Esophagus muscularis mucosa (tissue), 4 donors: ENCODE measurements at regions not wholly inside any gene's neighbourhood (a gene's known extent, or its start where the extent isn't known, plus 50 kb on each side); places are given as distances from the start of the nearest gene placed in this dataset.

Experiments used
- DNase-seq: peaks from one replicate; pipeline ENCODE4 v3.0.0-alpha.2; 2017; ENCODE audit errors: extremely low spot score
- H3K27ac ChIP-seq, 4 donors: fragments of 200-600 bp; sonication (generic); replicated peaks in 1 of 4; 1 replicate in 3 of 4; 2 replicates in 1 of 4; pipeline ENCODE4 v1.5.1; 2016 to 2019; ENCODE audit warnings: mild to moderate bottlenecking in 1 of 4
- H3K27me3 ChIP-seq, 4 donors: fragments of 200-600 bp; sonication (generic); one replicate each; pipeline versions ENCODE4 v1.5.1 to v1.6.0; 2016 to 2019
- H3K36me3 ChIP-seq, 4 donors: fragments of 200-600 bp; sonication (generic); one replicate each; pipeline ENCODE4 v1.5.1; 2016 to 2019
- H3K4me1 ChIP-seq, 4 donors: fragments of 200-600 bp; sonication (generic); one replicate each; pipeline ENCODE4 v1.5.1; 2016 to 2019
- H3K4me3 ChIP-seq, 4 donors: fragments of 200-600 bp; sonication (generic); 1 replicate in 2 of 4; 2 replicates in 2 of 4; pipeline ENCODE4 v1.5.1; 2016 to 2019; ENCODE audit warnings: mild to moderate bottlenecking in 4 of 4, moderate library complexity in 1 of 4
- H3K9me3 ChIP-seq, 4 donors: fragments of 200-600 bp; sonication (generic); 1 replicate in 3 of 4; 2 replicates in 1 of 4; pipeline ENCODE4 v1.5.1; 2016 to 2019
- CTCF ChIP-seq, 3 experiments: fragments of 200-600 bp in 2 of 3; fragments of 450-650 bp in 1 of 3; sonication (generic) in 2 of 3; IDR thresholded peaks; one replicate each; pipeline ENCODE4 v1.5.1; 2017 to 2019; ENCODE audit warnings: antibody characterized with exemption in 3 of 3, mild to moderate bottlenecking in 2 of 3, moderate library complexity in 1 of 3
- EP300 ChIP-seq: sonication (generic); formaldehyde crosslinking; IDR thresholded peaks from one replicate; pipeline ENCODE4 v1.6.1; 2017; ENCODE audit warnings: antibody characterized with exemption
- POLR2A ChIP-seq: fragments of 450-650 bp; IDR thresholded peaks from one replicate; pipeline ENCODE4 v1.6.1; 2017; ENCODE audit warnings: antibody characterized with exemption, moderate library complexity, mild to moderate bottlenecking, low read depth
- POLR2AphosphoS5 ChIP-seq, 2 donors: sonication (generic); formaldehyde crosslinking; IDR thresholded peaks; one replicate each; pipeline ENCODE4 v1.6.1; 2017; ENCODE audit warnings: antibody characterized with exemption in 2 of 2
- WGBS: methylation state at CpG from one replicate; pipeline ENCODE4 v1.1.5; 2018; 5-methylcytosine and 5-hydroxymethylcytosine counted together
- intact Hi-C: fragments of 100-400 bp; cut with DNase I; formaldehyde crosslinking; loops from one replicate; pipeline ENCODE4 v1.15.1; 2023

- H3K4me1 ChIP-seq = no peaks in the 10 kb centered on the region
- H3K36me3 ChIP-seq = no peaks in the 10 kb centered on the region
- WGBS = 46% methylated on average over 3 of the region's 3 CpGs
- DNase-seq = no peak
- no peak overlapping the region for H3K4me3 ChIP-seq
- peaks cover 0 to 20% (median 0%) of the 10 kb centered on the region in 4 donors for H3K9me3 ChIP-seq
- no peaks in the 10 kb centered on the region for H3K27me3 ChIP-seq
- H3K27ac ChIP-seq = no peak overlapping the region
- intact Hi-C loops = no loop called here
- TF ChIP-seq CTCF (IDR thresholded peaks at IDR 0.05) (no peak), POLR2A (no peak), POLR2AphosphoS5 (IDR thresholded peaks at IDR 0.05) (no peak), EP300 (no peak)
These were observed 281.0 kb upstream of the MAOA start for GRCh38 chrX:43375136-43375535.

- no peak overlapping the region for H3K27ac ChIP-seq
- no peaks in the 10 kb centered on the region for H3K36me3 ChIP-seq
- no peak for DNase-seq
- TF ChIP-seq CTCF (IDR thresholded peaks at IDR 0.05) = no peak
- TF ChIP-seq EP300 = no peak
- no peak for TF ChIP-seq POLR2AphosphoS5 (IDR thresholded peaks at IDR 0.05)
- TF ChIP-seq POLR2A = no peak
- intact Hi-C loops = no loop called here
- no peaks in the 10 kb centered on the region for H3K9me3 ChIP-seq
- H3K4me3 ChIP-seq = no peak overlapping the region
- H3K27me3 ChIP-seq = no peaks in the 10 kb centered on the region
- WGBS = 83% methylated on average over 6 of the region's 6 CpGs
- H3K4me1 ChIP-seq = no peaks in the 10 kb centered on the region
These were observed 275.4 kb upstream of the MAOA start for GRCh38 chrX:43380704-43381103.

DNA sequence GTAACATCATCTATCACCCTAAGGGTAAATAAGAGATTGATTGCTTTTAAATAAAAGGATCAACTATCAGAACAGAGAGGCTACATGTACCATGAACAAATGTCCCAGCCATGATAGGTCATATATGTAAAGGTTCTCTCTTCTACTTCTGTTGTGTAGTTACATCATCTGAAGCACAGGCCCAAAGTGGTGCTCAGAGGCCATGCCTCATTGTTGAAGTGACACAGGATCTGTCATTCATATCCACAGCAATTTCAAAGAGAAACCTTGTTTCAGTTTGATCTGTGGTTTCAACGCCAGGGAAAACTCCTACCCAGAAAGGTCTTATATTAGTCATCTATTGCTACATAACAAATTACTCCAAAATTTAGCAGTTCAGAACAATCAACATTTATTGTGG lies 269.2 kb upstream of the MAOA start:
- Histone ChIP-seq H3K9me3 (no peaks in the 10 kb centered on the region), H3K4me1 (no peaks in the 10 kb centered on the region), H3K4me3 (no peak overlapping the region), H3K36me3 (no peaks in the 10 kb centered on the region), H3K27ac (no peak overlapping the region), H3K27me3 (no peaks in the 10 kb centered on the region)
- TF ChIP-seq CTCF (IDR thresholded peaks at IDR 0.05) = no peak
- TF ChIP-seq EP300 = no peak
- TF ChIP-seq POLR2AphosphoS5 (IDR thresholded peaks at IDR 0.05) = no peak
- no peak for TF ChIP-seq POLR2A
- intact Hi-C loops = no loop called here
- DNase-seq = no peak
- 67% methylated on average over 1 of the region's 1 CpG for WGBS

DNA sequence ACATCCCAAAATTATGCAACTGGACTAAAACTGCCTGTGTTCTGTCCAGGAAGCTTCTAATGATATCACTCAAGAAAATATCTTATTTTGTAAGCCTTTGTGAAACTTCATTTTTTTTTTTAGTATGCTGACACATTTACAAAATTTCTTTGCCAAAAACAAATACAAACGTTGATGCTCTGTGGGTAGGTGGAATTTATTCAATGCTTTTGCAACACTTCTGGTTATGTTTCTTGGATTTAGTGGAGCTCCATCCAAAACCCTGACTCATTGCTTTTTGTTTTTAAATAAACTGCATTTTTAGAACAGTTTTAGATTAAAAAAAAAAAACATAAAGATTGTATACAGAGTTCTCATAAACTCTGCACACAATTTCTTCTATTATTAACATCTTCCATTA lies 250.9 kb upstream of the MAOA start:
- H3K27ac ChIP-seq = no peak overlapping the region
- H3K4me3 ChIP-seq = no peak overlapping the region
- H3K27me3 ChIP-seq = no peaks in the 10 kb centered on the region
- intact Hi-C loops = no loop called here
- 44% methylated on average over 1 of the region's 1 CpG for whole genome bisulfite sequencing
- H3K9me3 ChIP-seq = no peaks in the 10 kb centered on the region
- DNase-seq = no peak
- H3K4me1 ChIP-seq = no peaks in the 10 kb centered on the region
- no peaks in the 10 kb centered on the region for H3K36me3 ChIP-seq
- no peak for TF ChIP-seq CTCF (IDR thresholded peaks at IDR 0.05)
- TF ChIP-seq POLR2AphosphoS5 (IDR thresholded peaks at IDR 0.05) = no peak
- TF ChIP-seq POLR2A = no peak
- no peak for TF ChIP-seq EP300

DNA sequence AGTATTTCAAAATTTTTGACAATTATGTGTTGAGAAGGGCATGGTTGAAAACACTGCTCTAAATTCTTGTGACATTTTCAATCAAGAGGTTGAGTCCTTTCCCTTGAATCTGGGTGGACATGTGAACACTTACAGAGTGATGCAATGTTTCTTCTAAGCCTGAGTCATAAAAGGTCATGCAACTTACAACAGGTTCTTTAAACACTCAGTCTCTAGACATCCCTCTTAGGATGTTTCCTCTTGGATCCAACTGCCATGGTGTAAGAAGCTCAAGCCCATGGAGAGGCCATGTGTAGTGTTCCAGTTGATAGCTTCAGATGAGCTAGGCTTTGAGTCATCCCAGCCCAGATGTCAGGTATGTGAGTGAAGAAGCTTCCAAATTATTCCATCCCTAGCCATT lies 232.2 kb upstream of the MAOA start:
- DNase-seq = no peak
- H3K27ac ChIP-seq = no peak overlapping the region
- H3K4me3 ChIP-seq = no peak overlapping the region
- intact Hi-C loops = no loop called here
- H3K4me1 ChIP-seq = no peaks in the 10 kb centered on the region
- no peak for TF ChIP-seq EP300
- H3K27me3 ChIP-seq = no peaks in the 10 kb centered on the region
- H3K9me3 ChIP-seq = peaks cover 0 to 3% (median 0%) of the 10 kb centered on the region in 4 donors
- no peaks in the 10 kb centered on the region for H3K36me3 ChIP-seq
